ENCODE measurements at regions not wholly inside any gene's neighbourhood (a gene's known extent, or its start where the extent isn't known, plus 50 kb on each side); places are given as distances from the start of the nearest gene placed in this dataset.

GRCh38 chrX:122771933-122772332, 412.1 kb upstream of the GRIA3 start:
- TF ChIP-seq, protein P1, sequence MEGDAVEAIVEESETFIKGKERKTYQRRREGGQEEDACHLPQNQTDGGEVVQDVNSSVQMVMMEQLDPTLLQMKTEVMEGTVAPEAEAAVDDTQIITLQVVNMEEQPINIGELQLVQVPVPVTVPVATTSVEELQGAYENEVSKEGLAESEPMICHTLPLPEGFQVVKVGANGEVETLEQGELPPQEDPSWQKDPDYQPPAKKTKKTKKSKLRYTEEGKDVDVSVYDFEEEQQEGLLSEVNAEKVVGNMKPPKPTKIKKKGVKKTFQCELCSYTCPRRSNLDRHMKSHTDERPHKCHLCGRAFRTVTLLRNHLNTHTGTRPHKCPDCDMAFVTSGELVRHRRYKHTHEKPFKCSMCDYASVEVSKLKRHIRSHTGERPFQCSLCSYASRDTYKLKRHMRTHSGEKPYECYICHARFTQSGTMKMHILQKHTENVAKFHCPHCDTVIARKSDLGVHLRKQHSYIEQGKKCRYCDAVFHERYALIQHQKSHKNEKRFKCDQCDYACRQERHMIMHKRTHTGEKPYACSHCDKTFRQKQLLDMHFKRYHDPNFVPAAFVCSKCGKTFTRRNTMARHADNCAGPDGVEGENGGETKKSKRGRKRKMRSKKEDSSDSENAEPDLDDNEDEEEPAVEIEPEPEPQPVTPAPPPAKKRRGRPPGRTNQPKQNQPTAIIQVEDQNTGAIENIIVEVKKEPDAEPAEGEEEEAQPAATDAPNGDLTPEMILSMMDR (IDR thresholded peaks at IDR 0.05) = no peak
- no peak for TF ChIP-seq POLR2A (IDR thresholded peaks at IDR 0.05)

All from testis (tissue), 2 donors.